Right atrium auricular region (tissue), 2 donors: ENCODE measurements at regions not wholly inside any gene's neighbourhood (a gene's known extent, or its start where the extent isn't known, plus 50 kb on each side); places are given as distances from the start of the nearest gene placed in this dataset.

Experiments used
- DNase-seq: peaks from one replicate; pipeline ENCODE4 v3.0.0-alpha.2; 2019; ENCODE audit warnings: low spot score
- H3K27ac ChIP-seq, 2 donors: fragments of 200-600 bp; sonication (generic); 1 replicate in 1 of 2; 2 replicates in 1 of 2; pipeline ENCODE4 v1.5.1; 2016 to 2019
- H3K27me3 ChIP-seq, 2 donors: fragments of 200-600 bp; sonication (generic); one replicate each; pipeline versions ENCODE4 v1.5.1 to v1.6.0; 2017 to 2019
- H3K36me3 ChIP-seq: fragments of 200-600 bp; sonication (generic); one replicate; pipeline ENCODE4 v1.5.1; 2016
- H3K4me1 ChIP-seq, 2 donors: fragments of 200-600 bp; sonication (generic); one replicate each; pipeline versions ENCODE4 v1.5.1 to v1.6.0; 2017 to 2019
- H3K4me3 ChIP-seq, 2 donors: fragments of 200-600 bp; sonication (generic); 1 replicate in 1 of 2; 2 replicates in 1 of 2; pipeline ENCODE4 v1.5.1; 2017 to 2019; ENCODE audit warnings: mild to moderate bottlenecking in 1 of 2, moderate library complexity in 1 of 2
- H3K9me3 ChIP-seq, 2 donors: fragments of 200-600 bp; sonication (generic); one replicate each; pipeline ENCODE4 v1.5.1; 2019
- TF ChIP-seq, protein P1 (sequence below), 2 donors: fragments of 200-600 bp; sonication (generic); IDR thresholded peaks; one replicate each; pipeline ENCODE4 v1.5.1; 2019; ENCODE audit warnings: antibody characterized with exemption in 2 of 2

GRCh38 chr11:134612140-134613030, 200.3 kb upstream of the B3GAT1 start:
- Histone ChIP-seq H3K4me1 (no peaks in the 10 kb centered on the region), H3K36me3 (no peaks in the 10 kb centered on the region), H3K27me3 (no peaks in the 10 kb centered on the region), H3K27ac (no peak overlapping the region), H3K4me3 (no peak overlapping the region), H3K9me3 (no peaks in the 10 kb centered on the region)
- peak; percentile 28 for DNase-seq
- TF ChIP-seq, protein P1, sequence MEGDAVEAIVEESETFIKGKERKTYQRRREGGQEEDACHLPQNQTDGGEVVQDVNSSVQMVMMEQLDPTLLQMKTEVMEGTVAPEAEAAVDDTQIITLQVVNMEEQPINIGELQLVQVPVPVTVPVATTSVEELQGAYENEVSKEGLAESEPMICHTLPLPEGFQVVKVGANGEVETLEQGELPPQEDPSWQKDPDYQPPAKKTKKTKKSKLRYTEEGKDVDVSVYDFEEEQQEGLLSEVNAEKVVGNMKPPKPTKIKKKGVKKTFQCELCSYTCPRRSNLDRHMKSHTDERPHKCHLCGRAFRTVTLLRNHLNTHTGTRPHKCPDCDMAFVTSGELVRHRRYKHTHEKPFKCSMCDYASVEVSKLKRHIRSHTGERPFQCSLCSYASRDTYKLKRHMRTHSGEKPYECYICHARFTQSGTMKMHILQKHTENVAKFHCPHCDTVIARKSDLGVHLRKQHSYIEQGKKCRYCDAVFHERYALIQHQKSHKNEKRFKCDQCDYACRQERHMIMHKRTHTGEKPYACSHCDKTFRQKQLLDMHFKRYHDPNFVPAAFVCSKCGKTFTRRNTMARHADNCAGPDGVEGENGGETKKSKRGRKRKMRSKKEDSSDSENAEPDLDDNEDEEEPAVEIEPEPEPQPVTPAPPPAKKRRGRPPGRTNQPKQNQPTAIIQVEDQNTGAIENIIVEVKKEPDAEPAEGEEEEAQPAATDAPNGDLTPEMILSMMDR (IDR thresholded peaks at IDR 0.05): no peak

DNA sequence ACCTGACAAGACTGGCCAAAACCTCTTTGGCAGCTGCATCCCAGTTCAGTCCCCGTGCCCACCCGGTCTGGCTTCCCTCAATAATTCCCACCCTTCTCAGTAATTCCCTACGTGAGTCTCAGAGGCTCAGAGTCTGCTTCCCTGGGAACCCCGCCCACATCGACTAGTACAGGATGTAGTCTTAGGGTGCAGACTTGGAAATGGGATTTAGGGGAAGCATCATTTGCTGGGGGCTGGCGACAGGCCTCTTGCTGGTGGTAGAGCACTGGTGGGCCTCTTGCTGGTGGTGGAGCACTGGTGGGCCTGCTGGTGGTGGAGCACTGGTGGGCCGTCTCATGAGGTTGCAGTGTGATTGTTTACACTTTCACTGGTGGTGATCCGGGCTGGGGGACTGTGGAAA, 199.5 kb upstream of the B3GAT1 start:
- no peak overlapping the region for H3K4me3 ChIP-seq
- no peak for DNase-seq
- no peaks in the 10 kb centered on the region for H3K27me3 ChIP-seq
- no peaks in the 10 kb centered on the region for H3K36me3 ChIP-seq
- TF ChIP-seq, protein P1 (IDR thresholded peaks at IDR 0.05): no peak
- no peaks in the 10 kb centered on the region for H3K4me1 ChIP-seq
- H3K27ac ChIP-seq: no peak overlapping the region
- H3K9me3 ChIP-seq: no peaks in the 10 kb centered on the region

GRCh38 chr11:134610116-134610910, 198.3 kb upstream of the B3GAT1 start:
- TF ChIP-seq, protein P1 (IDR thresholded peaks at IDR 0.05): no peak

DNA sequence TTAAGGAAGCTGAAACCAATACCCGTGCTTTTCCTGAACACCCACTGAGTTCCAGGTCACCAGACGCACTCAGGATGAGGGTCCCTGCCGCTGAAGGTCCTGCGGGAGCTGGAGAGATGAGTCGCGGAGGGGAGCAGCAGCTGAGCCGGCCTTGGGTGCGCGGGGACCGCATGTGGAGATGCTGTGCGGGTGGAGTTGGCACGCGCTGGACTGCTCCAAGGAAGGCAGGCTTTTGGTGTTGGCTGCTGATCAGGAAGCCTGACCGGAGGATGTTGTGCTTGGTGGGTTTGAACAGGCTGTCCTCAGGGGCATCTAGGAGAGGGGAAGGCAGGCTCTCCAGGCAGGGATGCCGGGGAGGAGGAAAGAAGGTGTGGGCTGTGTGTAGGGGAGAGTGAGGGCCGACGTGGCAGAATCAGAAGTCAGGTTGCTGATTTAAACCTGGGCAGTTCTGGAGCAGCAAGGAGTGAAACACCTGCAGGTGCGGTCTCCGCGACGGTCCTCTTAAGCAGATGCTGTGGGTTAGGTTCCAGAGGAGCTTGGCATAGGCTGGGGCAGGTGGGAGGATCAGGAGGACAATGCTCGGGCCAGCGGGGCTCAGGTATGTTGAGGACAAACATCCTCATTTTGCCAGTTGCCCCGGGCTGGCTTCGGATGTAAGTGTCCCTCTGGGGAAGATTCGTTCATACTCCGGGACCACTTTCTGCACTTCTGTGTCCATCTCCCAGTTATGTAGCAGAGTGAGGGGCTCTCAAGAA, 197.5 kb upstream of the B3GAT1 start:
- Histone ChIP-seq H3K9me3 (no peaks in the 10 kb centered on the region), H3K27ac (no peak overlapping the region), H3K36me3 (no peaks in the 10 kb centered on the region), H3K4me1 (no peaks in the 10 kb centered on the region), H3K27me3 (no peaks in the 10 kb centered on the region), H3K4me3 (no peak overlapping the region)
- peak; percentile 50 for DNase-seq
- TF ChIP-seq, protein P1 (IDR thresholded peaks at IDR 0.05): no peak

More at GRCh38 chr11:134610116-134610910, 198.3 kb upstream of the B3GAT1 start:
- no peaks in the 10 kb centered on the region for H3K36me3 ChIP-seq
- peak; percentile 32 for DNase-seq
- H3K27me3 ChIP-seq: no peaks in the 10 kb centered on the region
- H3K4me3 ChIP-seq: no peak overlapping the region
- H3K9me3 ChIP-seq: no peaks in the 10 kb centered on the region
- H3K27ac ChIP-seq: no peak overlapping the region
- H3K4me1 ChIP-seq: no peaks in the 10 kb centered on the region

DNA sequence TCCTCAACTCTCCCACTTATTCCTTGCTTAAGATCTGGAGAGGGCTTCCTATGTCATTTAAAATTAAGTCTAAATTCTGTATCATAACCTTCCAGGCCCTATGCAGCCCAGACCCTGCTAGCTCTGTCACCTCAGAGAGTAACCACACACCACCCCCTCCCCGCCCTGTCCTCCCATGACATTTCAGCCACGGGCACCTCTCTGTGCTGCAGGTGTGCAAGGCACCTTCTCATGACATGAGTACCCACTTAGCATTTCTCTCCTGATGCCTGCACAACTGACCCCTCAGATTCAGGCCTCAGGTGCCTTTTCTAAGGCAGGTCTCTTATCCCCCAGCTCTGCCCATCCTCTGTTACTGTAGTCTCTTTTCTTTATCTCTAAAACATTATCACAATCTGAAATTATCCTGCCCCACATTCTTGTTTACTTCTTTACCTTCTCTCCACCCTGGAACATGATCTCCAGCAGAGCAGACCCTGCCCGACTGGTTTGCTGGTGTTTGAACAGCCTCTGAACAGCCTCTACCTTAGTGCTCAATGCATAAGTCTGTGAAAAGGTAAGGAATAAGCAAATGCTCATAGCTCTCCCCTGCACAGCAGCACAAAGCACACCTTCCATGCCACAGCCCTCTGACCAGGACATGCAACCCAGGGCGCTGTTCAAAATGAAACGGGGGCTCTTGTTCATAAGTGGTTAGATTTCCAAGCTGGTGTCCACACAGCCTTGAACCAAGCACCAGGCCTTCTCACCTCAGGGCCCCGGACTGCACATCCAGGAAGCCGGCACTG, 196.1 kb upstream of the B3GAT1 start:
- H3K4me3 ChIP-seq: no peak overlapping the region
- no peaks in the 10 kb centered on the region for H3K27me3 ChIP-seq
- peak; percentile 43 for DNase-seq
- H3K4me1 ChIP-seq: no peaks in the 10 kb centered on the region
- H3K27ac ChIP-seq: no peak overlapping the region
- H3K36me3 ChIP-seq: no peaks in the 10 kb centered on the region
- TF ChIP-seq, protein P1 (IDR thresholded peaks at IDR 0.05): no peak
- H3K9me3 ChIP-seq: no peaks in the 10 kb centered on the region
